ENCODE measurements at regions not wholly inside any gene's neighbourhood (a gene's known extent, or its start where the extent isn't known, plus 50 kb on each side); places are given as distances from the start of the nearest gene placed in this dataset.

- H3K27me3 ChIP-seq (ENCODE audit: control insufficient read depth in 1 of 2, insufficient read depth in 2 of 2, low read length in 2 of 2) = no peaks in the 10 kb centered on the region
- no peaks in the 10 kb centered on the region for H3K9me3 ChIP-seq (ENCODE audit: control insufficient read depth in 1 of 2, insufficient read depth in 1 of 2, low read length in 2 of 2)
- ATAC-seq (ENCODE audit: poor library complexity) (no peak), DNase-seq (no peak)
- Mint-ChIP-seq H3K27me3 (peaks cover 4% of the 10 kb centered on the region), H3K9me3 (no peaks in the 10 kb centered on the region), H3K4me1 (ENCODE audit: low read depth) (peaks cover 3% of the 10 kb centered on the region), H3K4me3 (no peak overlapping the region), H3K27ac (no peak overlapping the region), H3K36me3 (ENCODE audit: low read depth) (no peaks in the 10 kb centered on the region)
- H3K27ac ChIP-seq (ENCODE audit: low read depth in 1 of 2, low read length in 2 of 2) = no peak overlapping the region
- H3K4me1 ChIP-seq (ENCODE audit: insufficient read depth, low read length) = no peaks in the 10 kb centered on the region
- POLR2A ChIA-PET = no interaction called here
- H3K4me3 ChIP-seq (ENCODE audit: low read length) = no peak overlapping the region
- no peaks in the 10 kb centered on the region for H3K36me3 ChIP-seq (ENCODE audit: insufficient read depth, low read length)
- TF ChIP-seq CTCF (IDR thresholded peaks at IDR 0.05) = no peak
- intact Hi-C loops (cut with DNase I, micrococcal nuclease) = no loop called here
- CTCF ChIA-PET = no interaction called here
These were observed 1140.9 kb downstream of the GATA3 start for GRCh38 chr10:9195385-9195784.

GRCh38 chr10:9198611-9199010 lies 1144.1 kb downstream of the GATA3 start:
- no peaks in the 10 kb centered on the region for H3K36me3 Mint-ChIP-seq (ENCODE audit: low read depth)
- H3K36me3 ChIP-seq (ENCODE audit: insufficient read depth, low read length) = no peaks in the 10 kb centered on the region
- ChIA-PET POLR2A (no interaction called here), CTCF (no interaction called here)
- no peak for TF ChIP-seq CTCF (IDR thresholded peaks at IDR 0.05)
- no peaks in the 10 kb centered on the region for H3K27me3 ChIP-seq (ENCODE audit: control insufficient read depth in 1 of 2, insufficient read depth in 2 of 2, low read length in 2 of 2)
- intact Hi-C loops (cut with DNase I, micrococcal nuclease) = no loop called here
- H3K27ac Mint-ChIP-seq = no peak overlapping the region
- DNase-seq (no peak), ATAC-seq (ENCODE audit: poor library complexity) (no peak)
- no peak overlapping the region for H3K4me3 Mint-ChIP-seq
- H3K9me3 ChIP-seq (ENCODE audit: control insufficient read depth in 1 of 2, insufficient read depth in 1 of 2, low read length in 2 of 2) = no peaks in the 10 kb centered on the region
- H3K27me3 Mint-ChIP-seq = peaks cover 4% of the 10 kb centered on the region
- no peaks in the 10 kb centered on the region for H3K9me3 Mint-ChIP-seq
- H3K4me1 ChIP-seq (ENCODE audit: insufficient read depth, low read length) = no peaks in the 10 kb centered on the region
- H3K4me3 ChIP-seq (ENCODE audit: low read length) = no peak overlapping the region
- H3K27ac ChIP-seq (ENCODE audit: low read depth in 1 of 2, low read length in 2 of 2) = no peak overlapping the region
- H3K4me1 Mint-ChIP-seq (ENCODE audit: low read depth) = no peaks in the 10 kb centered on the region

GRCh38 chr10:9205558-9205957 lies 1151.1 kb downstream of the GATA3 start:
- ATAC-seq (ENCODE audit: poor library complexity) = no peak
- DNase-seq = no peak
- H3K4me1 ChIP-seq (ENCODE audit: insufficient read depth, low read length) = peaks cover 3% of the 10 kb centered on the region
- intact Hi-C loops (cut with DNase I, micrococcal nuclease) = loop anchor here (5.0 to 10.0 kb wide), 4 partner anchors 108 to 1153 kb away; partner anchors contain the start of gene GATA3 (in 2 of the 2)
- H3K27me3 ChIP-seq (ENCODE audit: control insufficient read depth in 1 of 2, insufficient read depth in 2 of 2, low read length in 2 of 2) = no peaks in the 10 kb centered on the region
- ChIA-PET CTCF (no interaction called here), POLR2A (no interaction called here)
- peaks cover 4% of the 10 kb centered on the region for H3K27me3 Mint-ChIP-seq
- no peak for TF ChIP-seq CTCF (IDR thresholded peaks at IDR 0.05)
- H3K36me3 Mint-ChIP-seq (ENCODE audit: low read depth) = no peaks in the 10 kb centered on the region
- peaks cover 8% of the 10 kb centered on the region for H3K4me1 Mint-ChIP-seq (ENCODE audit: low read depth)
- H3K4me3 Mint-ChIP-seq = no peak overlapping the region
- H3K27ac ChIP-seq (ENCODE audit: low read depth in 1 of 2, low read length in 2 of 2) = no peak overlapping the region
- H3K36me3 ChIP-seq (ENCODE audit: insufficient read depth, low read length) = no peaks in the 10 kb centered on the region
- H3K9me3 ChIP-seq (ENCODE audit: control insufficient read depth in 1 of 2, insufficient read depth in 1 of 2, low read length in 2 of 2) = no peaks in the 10 kb centered on the region
- no peak overlapping the region for H3K27ac Mint-ChIP-seq
- no peak overlapping the region for H3K4me3 ChIP-seq (ENCODE audit: low read length)
- H3K9me3 Mint-ChIP-seq = no peaks in the 10 kb centered on the region

Measured in CD4-positive, alpha-beta T cell (primary cell).